Fibroblast of lung (primary cell): ENCODE measurements at regions not wholly inside any gene's neighbourhood (a gene's known extent, or its start where the extent isn't known, plus 50 kb on each side); places are given as distances from the start of the nearest gene placed in this dataset.
"Not testable (repeated sequence)": the region's sequence is repeated elsewhere in the genome, so short reads cannot be mapped to it uniquely, and the experiment has no call there.

Source experiments
- DNase-seq, 2 donors: peaks; one replicate each; pipeline versions ENCODE4 v3.0.0 to v3.0.0-alpha.2; 2010; ENCODE audit warnings: low read depth in 2 of 2
- H2AFZ ChIP-seq: 2 replicates; pipeline ENCODE4 v1.5.1; 2012; ENCODE audit warnings: low read length, control low read depth, inconsistent platforms
- H3K27ac ChIP-seq: 2 replicates; pipeline ENCODE4 v1.5.1; 2011; ENCODE audit warnings: low read length, control low read depth; ENCODE audit not compliant: insufficient read depth
- H3K27me3 ChIP-seq: 2 replicates; pipeline ENCODE4 v1.5.1; 2011; ENCODE audit warnings: mild to moderate bottlenecking, low read length; ENCODE audit not compliant: control insufficient read depth, insufficient read depth
- H3K36me3 ChIP-seq: 2 replicates; pipeline ENCODE4 v1.5.1; 2011; ENCODE audit warnings: low read length; ENCODE audit not compliant: control insufficient read depth, insufficient read depth
- H3K4me1 ChIP-seq: 2 replicates; pipeline ENCODE4 v1.5.1; 2011; ENCODE audit warnings: low read length; ENCODE audit not compliant: control insufficient read depth, insufficient read depth; ENCODE audit errors: extremely low read depth
- H3K4me2 ChIP-seq: 2 replicates; pipeline ENCODE4 v1.5.1; 2011; ENCODE audit warnings: low read length, control low read depth; ENCODE audit not compliant: insufficient read depth; ENCODE audit errors: extremely low read depth
- H3K4me3 ChIP-seq, 4 experiments: fragments of 200-600 bp in 1 of 4; sonication (generic) in 1 of 4; replicated peaks in 1 of 4; 2 replicates each; pipeline ENCODE4 v1.5.1; 2011 to 2016; ENCODE audit warnings: low read length in 4 of 4, low read depth in 3 of 4, mild to moderate bottlenecking in 3 of 4, control low read depth in 2 of 4, inconsistent platforms in 1 of 4, mixed read lengths in 1 of 4; ENCODE audit not compliant: insufficient read depth in 1 of 4; ENCODE audit errors: control extremely low read depth in 1 of 4
- H3K79me2 ChIP-seq: 2 replicates; pipeline ENCODE4 v1.5.1; 2012; ENCODE audit warnings: mild to moderate bottlenecking, low read length, inconsistent platforms; ENCODE audit not compliant: control insufficient read depth, insufficient read depth
- H3K9ac ChIP-seq: 2 replicates; pipeline ENCODE4 v1.5.1; 2011; ENCODE audit warnings: mild to moderate bottlenecking, low read length, control low read depth; ENCODE audit not compliant: insufficient read depth
- H3K9me3 ChIP-seq: 2 replicates; pipeline ENCODE4 v1.5.1; 2012; ENCODE audit warnings: low read depth, low read length; ENCODE audit not compliant: control insufficient read depth, insufficient read depth
- H4K20me1 ChIP-seq: 2 replicates; pipeline ENCODE4 v1.5.1; 2011; ENCODE audit warnings: low read length; ENCODE audit not compliant: control insufficient read depth, insufficient read depth; ENCODE audit errors: extremely low read depth
- CTCF ChIP-seq, 2 donors: IDR thresholded peaks in 1 of 2; conservative IDR thresholded peaks in 1 of 2; 1 replicate in 1 of 2; 2 replicates in 1 of 2; pipeline ENCODE4 v1.5.1; 2011 to 2012; ENCODE audit warnings: low read length in 2 of 2, control low read depth in 1 of 2, inconsistent platforms in 1 of 2, low read depth in 1 of 2, mild to moderate bottlenecking in 1 of 2
- EZH2 ChIP-seq: IDR thresholded peaks from 2 replicates; pipeline ENCODE4 v1.5.1; 2012; ENCODE audit warnings: low read length, control low read depth, mild to moderate bottlenecking; ENCODE audit errors: missing control alignments

GRCh38 chr4:49217492-49217891, 231.4 kb downstream of the CWH43 start:
- Histone ChIP-seq H2AFZ (no peak overlapping the region), H3K4me3 (no peak overlapping the region), H3K79me2 (no peaks in the 10 kb centered on the region), H3K27ac (no peak overlapping the region), H3K4me1 (no peaks in the 10 kb centered on the region), H3K9me3 (no peaks in the 10 kb centered on the region), H3K9ac (no peak overlapping the region), H3K36me3 (no peaks in the 10 kb centered on the region), H3K4me2 (no peak overlapping the region), H4K20me1 (no peaks in the 10 kb centered on the region), H3K27me3 (no peaks in the 10 kb centered on the region)
- TF ChIP-seq CTCF (conservative IDR thresholded peaks at IDR 0.05 in 1 of 2, IDR thresholded peaks at IDR 0.05 in 1 of 2; ENCODE audit: low read depth in 1 of 2, low read length in 2 of 2) (no peak), EZH2 (no peak)
- no peak for DNase-seq

- DNase-seq: not testable (repeated sequence)
Observed at GRCh38 chr4:49218094-49218493, 232.0 kb downstream of the CWH43 start.

GRCh38 chr4:49218931-49219330, 232.9 kb downstream of the CWH43 start:
- H4K20me1 ChIP-seq, DNase-seq, H3K4me2 ChIP-seq, H3K4me3 ChIP-seq, H3K27ac ChIP-seq, H3K27me3 ChIP-seq, H2AFZ ChIP-seq, H3K4me1 ChIP-seq, H3K36me3 ChIP-seq, H3K79me2 ChIP-seq, H3K9ac ChIP-seq, H3K9me3 ChIP-seq: not testable (repeated sequence)

More at GRCh38 chr4:49218094-49218493, 232.0 kb downstream of the CWH43 start:
- not testable (repeated sequence) for H4K20me1 ChIP-seq, H3K9me3 ChIP-seq, H3K4me2 ChIP-seq, H3K4me3 ChIP-seq, H3K27ac ChIP-seq, H3K27me3 ChIP-seq, H3K9ac ChIP-seq, H3K4me1 ChIP-seq, H2AFZ ChIP-seq, H3K79me2 ChIP-seq, H3K36me3 ChIP-seq

- not testable (repeated sequence) for H3K27ac ChIP-seq, H3K27me3 ChIP-seq, H3K9me3 ChIP-seq, H3K9ac ChIP-seq, H3K4me2 ChIP-seq, DNase-seq, H4K20me1 ChIP-seq, H3K79me2 ChIP-seq, H2AFZ ChIP-seq, H3K4me3 ChIP-seq, H3K4me1 ChIP-seq, H3K36me3 ChIP-seq
Observed at GRCh38 chr4:49219489-49220225, 233.6 kb downstream of the CWH43 start.
